ENCODE measurements at regions not wholly inside any gene's neighbourhood (a gene's known extent, or its start where the extent isn't known, plus 50 kb on each side); places are given as distances from the start of the nearest gene placed in this dataset.
A peak's percentile ranks its signal among the peaks of the same experiment; 100 is the strongest.

GRCh38 chr9:91039125-91039834 lies 237.7 kb downstream of the SYK start:
- H3K27me3 ChIP-seq (ENCODE audit: insufficient read depth, low read length): no peaks in the 10 kb centered on the region
- peaks cover 18% of the 10 kb centered on the region for H3K4me1 ChIP-seq (ENCODE audit: insufficient read depth, low read length)
- no peaks in the 10 kb centered on the region for H3K36me3 ChIP-seq (ENCODE audit: insufficient read depth, low read length)
- DNase-seq (ENCODE audit: insufficient read length, low spot score, missing footprints): no peak
- TF ChIP-seq, protein P1, sequence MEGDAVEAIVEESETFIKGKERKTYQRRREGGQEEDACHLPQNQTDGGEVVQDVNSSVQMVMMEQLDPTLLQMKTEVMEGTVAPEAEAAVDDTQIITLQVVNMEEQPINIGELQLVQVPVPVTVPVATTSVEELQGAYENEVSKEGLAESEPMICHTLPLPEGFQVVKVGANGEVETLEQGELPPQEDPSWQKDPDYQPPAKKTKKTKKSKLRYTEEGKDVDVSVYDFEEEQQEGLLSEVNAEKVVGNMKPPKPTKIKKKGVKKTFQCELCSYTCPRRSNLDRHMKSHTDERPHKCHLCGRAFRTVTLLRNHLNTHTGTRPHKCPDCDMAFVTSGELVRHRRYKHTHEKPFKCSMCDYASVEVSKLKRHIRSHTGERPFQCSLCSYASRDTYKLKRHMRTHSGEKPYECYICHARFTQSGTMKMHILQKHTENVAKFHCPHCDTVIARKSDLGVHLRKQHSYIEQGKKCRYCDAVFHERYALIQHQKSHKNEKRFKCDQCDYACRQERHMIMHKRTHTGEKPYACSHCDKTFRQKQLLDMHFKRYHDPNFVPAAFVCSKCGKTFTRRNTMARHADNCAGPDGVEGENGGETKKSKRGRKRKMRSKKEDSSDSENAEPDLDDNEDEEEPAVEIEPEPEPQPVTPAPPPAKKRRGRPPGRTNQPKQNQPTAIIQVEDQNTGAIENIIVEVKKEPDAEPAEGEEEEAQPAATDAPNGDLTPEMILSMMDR (IDR thresholded peaks at IDR 0.05; ENCODE audit: extremely low read depth, low read depth, low read length): no peak
- H3K4me3 ChIP-seq (ENCODE audit: insufficient read depth, low read length): no peak overlapping the region
- no peak overlapping the region for H2AFZ ChIP-seq (ENCODE audit: low read length)
- H3K79me2 ChIP-seq (ENCODE audit: insufficient read depth, low read length): no peaks in the 10 kb centered on the region
- H3K4me2 ChIP-seq (ENCODE audit: insufficient read depth, low read length): no peak overlapping the region
- peak overlapping the region; percentile 12 for H3K27ac ChIP-seq (ENCODE audit: low read depth, low read length)
- no peaks in the 10 kb centered on the region for H3K9me3 ChIP-seq (ENCODE audit: low read depth, low read length)
- no peaks in the 10 kb centered on the region for H4K20me1 ChIP-seq (ENCODE audit: insufficient read depth, low read length)

- no peaks in the 10 kb centered on the region for H4K20me1 ChIP-seq (ENCODE audit: insufficient read depth, low read length)
- no peak overlapping the region for H3K4me3 ChIP-seq (ENCODE audit: insufficient read depth, low read length)
- DNase-seq (ENCODE audit: insufficient read length, low spot score, missing footprints): no peak
- H2AFZ ChIP-seq (ENCODE audit: low read length): no peak overlapping the region
- H3K27me3 ChIP-seq (ENCODE audit: insufficient read depth, low read length): no peaks in the 10 kb centered on the region
- H3K36me3 ChIP-seq (ENCODE audit: insufficient read depth, low read length): no peaks in the 10 kb centered on the region
- peaks cover 18% of the 10 kb centered on the region for H3K4me1 ChIP-seq (ENCODE audit: insufficient read depth, low read length)
- H3K4me2 ChIP-seq (ENCODE audit: insufficient read depth, low read length): no peak overlapping the region
- H3K79me2 ChIP-seq (ENCODE audit: insufficient read depth, low read length): no peaks in the 10 kb centered on the region
- TF ChIP-seq, protein P1 (IDR thresholded peaks at IDR 0.05; ENCODE audit: extremely low read depth, low read depth, low read length): no peak
- no peaks in the 10 kb centered on the region for H3K9me3 ChIP-seq (ENCODE audit: low read depth, low read length)
- no peak overlapping the region for H3K27ac ChIP-seq (ENCODE audit: low read depth, low read length)
These were observed 238.2 kb downstream of the SYK start for GRCh38 chr9:91039835-91040140.

GRCh38 chr9:91040371-91041215 lies 239.0 kb downstream of the SYK start:
- H3K36me3 ChIP-seq (ENCODE audit: insufficient read depth, low read length): no peaks in the 10 kb centered on the region

DNA sequence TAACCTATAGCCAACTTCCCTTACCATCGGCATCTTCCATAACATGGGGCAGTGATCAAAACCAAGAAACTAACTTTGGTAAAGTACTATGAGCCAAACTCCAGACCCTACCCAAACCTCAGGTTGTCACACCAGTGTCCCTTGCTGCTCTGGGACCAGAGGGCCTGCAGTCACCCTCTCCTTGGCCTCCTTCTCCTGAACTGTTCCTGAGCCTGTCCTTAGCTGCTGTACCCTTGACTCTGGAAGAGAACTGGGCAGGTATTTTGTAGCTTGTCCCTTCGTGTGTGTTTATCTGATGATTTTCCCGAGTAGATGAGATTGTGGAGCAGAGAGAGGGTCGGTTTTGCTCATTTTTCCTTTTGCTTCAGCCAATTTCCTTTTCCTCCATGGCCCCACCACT lies 240.4 kb downstream of the SYK start:
- Histone ChIP-seq H3K36me3 (ENCODE audit: insufficient read depth, low read length) (no peaks in the 10 kb centered on the region), H3K4me2 (ENCODE audit: insufficient read depth, low read length) (no peak overlapping the region), H4K20me1 (ENCODE audit: insufficient read depth, low read length) (no peaks in the 10 kb centered on the region), H2AFZ (ENCODE audit: low read length) (no peak overlapping the region), H3K4me1 (ENCODE audit: insufficient read depth, low read length) (peaks cover 16% of the 10 kb centered on the region), H3K27ac (ENCODE audit: low read depth, low read length) (no peak overlapping the region), H3K27me3 (ENCODE audit: insufficient read depth, low read length) (no peaks in the 10 kb centered on the region), H3K4me3 (ENCODE audit: insufficient read depth, low read length) (no peak overlapping the region), H3K79me2 (ENCODE audit: insufficient read depth, low read length) (no peaks in the 10 kb centered on the region), H3K9me3 (ENCODE audit: low read depth, low read length) (no peaks in the 10 kb centered on the region)
- DNase-seq (ENCODE audit: insufficient read length, low spot score, missing footprints): no peak
- TF ChIP-seq, protein P1 (IDR thresholded peaks at IDR 0.05; ENCODE audit: extremely low read depth, low read depth, low read length): no peak

More at GRCh38 chr9:91040371-91041215, 239.0 kb downstream of the SYK start:
- Histone ChIP-seq H3K27ac (ENCODE audit: low read depth, low read length) (no peak overlapping the region), H2AFZ (ENCODE audit: low read length) (no peak overlapping the region), H3K4me3 (ENCODE audit: insufficient read depth, low read length) (no peak overlapping the region), H4K20me1 (ENCODE audit: insufficient read depth, low read length) (no peaks in the 10 kb centered on the region), H3K4me2 (ENCODE audit: insufficient read depth, low read length) (no peak overlapping the region), H3K4me1 (ENCODE audit: insufficient read depth, low read length) (peaks cover 18% of the 10 kb centered on the region), H3K27me3 (ENCODE audit: insufficient read depth, low read length) (no peaks in the 10 kb centered on the region), H3K79me2 (ENCODE audit: insufficient read depth, low read length) (no peaks in the 10 kb centered on the region), H3K9me3 (ENCODE audit: low read depth, low read length) (no peaks in the 10 kb centered on the region)
- no peak for DNase-seq (ENCODE audit: insufficient read length, low spot score, missing footprints)
- TF ChIP-seq, protein P1 (IDR thresholded peaks at IDR 0.05; ENCODE audit: extremely low read depth, low read depth, low read length): no peak

Data from osteoblast (primary cell).